ENCODE measurements at regions not wholly inside any gene's neighbourhood (a gene's known extent, or its start where the extent isn't known, plus 50 kb on each side); places are given as distances from the start of the nearest gene placed in this dataset.

- BruUV-seq (replicated peaks), result no TSS peak
- CTCF ChIA-PET (ENCODE audit: low intra/inter-chr PET ratio), result no interaction called here
- WGBS (ENCODE audit: insufficient coverage, low coverage, missing lambda C conversion rate), result 9% methylated on average over 1 of the region's 1 CpG
- no peak overlapping the region for H3K4me3 ChIP-seq
- DNase-seq (ENCODE audit: extremely low read depth in 1 of 4, low spot score in 3 of 4) (no peak), ATAC-seq (no peak), FAIRE-seq (no peak)
- H3K79me2 ChIP-seq (ENCODE audit: control insufficient read depth, insufficient read depth, low read length), result no peaks in the 10 kb centered on the region
- no peaks in the 10 kb centered on the region for H3K9me1 ChIP-seq (ENCODE audit: control insufficient read depth, insufficient read depth, low read length)
- no peaks in the 10 kb centered on the region for H3K9me3 ChIP-seq (replicated peaks; ENCODE audit: control insufficient read depth, insufficient read depth, low read depth, low read length)
- no peak for TF ChIP-seq RNF2 (IDR thresholded peaks at IDR 0.05)
- no peaks in the 10 kb centered on the region for H3K4me1 ChIP-seq (replicated peaks in 1 of 2; ENCODE audit: control insufficient read depth in 2 of 2, insufficient read depth in 2 of 2, low read length in 2 of 2)
- no peaks in the 10 kb centered on the region for H3K36me3 ChIP-seq (ENCODE audit: control insufficient read depth, insufficient read depth, low read length)
- no peak overlapping the region for H3K4me2 ChIP-seq (ENCODE audit: insufficient read depth, low read length)
- no peak overlapping the region for H2AFZ ChIP-seq (ENCODE audit: low read depth, low read length)
- H3K27ac ChIP-seq (ENCODE audit: extremely low read depth, low read depth, low read length), result no peak overlapping the region
- in situ Hi-C loops (cut with MboI), result no loop called here
- H4K20me1 ChIP-seq (replicated peaks; ENCODE audit: control insufficient read depth, insufficient read depth, low read length), result no peaks in the 10 kb centered on the region
- intact Hi-C loops (cut with micrococcal nuclease), result loop anchor here (10.0 kb wide), 1 partner anchor 267 kb away; no protein-coding TSS in a partner anchor
- POLR2A ChIA-PET, result no interaction called here
- no peak overlapping the region for H3K9ac ChIP-seq (ENCODE audit: insufficient read depth in 1 of 2, low read depth in 2 of 2, low read length in 2 of 2)
- no peaks in the 10 kb centered on the region for H3K27me3 ChIP-seq (ENCODE audit: control insufficient read depth in 2 of 2, insufficient read depth in 2 of 2, low read length in 2 of 2)
These were observed 98.8 kb upstream of the SHISA6 start for GRCh38 chr17:11142231-11142630.

- no peak for TF ChIP-seq SMARCA5 (IDR thresholded peaks at IDR 0.05)
- no peak for TF ChIP-seq POLR2H (tag; IDR thresholded peaks at IDR 0.05; ENCODE audit: low read depth)
- no peak for TF ChIP-seq ZFP1 (CRISPR knock-in tag; IDR thresholded peaks at IDR 0.05)
- no peak for TF ChIP-seq NR4A1 (CRISPR knock-in tag; IDR thresholded peaks at IDR 0.05)
- TF ChIP-seq NR4A1 (tag; IDR thresholded peaks at IDR 0.05), result no peak
- TF ChIP-seq FOXP4 (CRISPR knock-in tag; IDR thresholded peaks at IDR 0.05; ENCODE audit: borderline replicate concordance), result no peak
- TF ChIP-seq E2F4 (CRISPR knock-in tag; IDR thresholded peaks at IDR 0.05; ENCODE audit: low read depth), result no peak
- in situ Hi-C loops (cut with MboI), result no loop called here
- H3K4me1 ChIP-seq (replicated peaks in 1 of 2; ENCODE audit: control insufficient read depth in 2 of 2, insufficient read depth in 2 of 2, low read length in 2 of 2), result no peaks in the 10 kb centered on the region
- WGBS (ENCODE audit: insufficient coverage, low coverage, missing lambda C conversion rate), result 0% methylated on average over 4 of the region's 4 CpGs
- no peak overlapping the region for H3K4me3 ChIP-seq
- ATAC-seq (no peak), DNase-seq (ENCODE audit: extremely low read depth in 1 of 4, low spot score in 3 of 4) (no peak), FAIRE-seq (no peak)
- POLR2A ChIA-PET, result interaction anchor here (0.8 kb wide), 1 partner anchor 8 kb away, joined by 3 read pairs; no protein-coding TSS in a partner anchor
- CTCF ChIA-PET (ENCODE audit: low intra/inter-chr PET ratio), result no interaction called here
- no peak overlapping the region for H2AFZ ChIP-seq (ENCODE audit: low read depth, low read length)
- H3K36me3 ChIP-seq (ENCODE audit: control insufficient read depth, insufficient read depth, low read length), result no peaks in the 10 kb centered on the region
- H3K9me3 ChIP-seq (replicated peaks; ENCODE audit: control insufficient read depth, insufficient read depth, low read depth, low read length), result no peaks in the 10 kb centered on the region
- H3K9ac ChIP-seq (ENCODE audit: insufficient read depth in 1 of 2, low read depth in 2 of 2, low read length in 2 of 2), result no peak overlapping the region
- no peaks in the 10 kb centered on the region for H3K27me3 ChIP-seq (ENCODE audit: control insufficient read depth in 2 of 2, insufficient read depth in 2 of 2, low read length in 2 of 2)
- no TSS peak for BruUV-seq (replicated peaks)
- H3K9me1 ChIP-seq (ENCODE audit: control insufficient read depth, insufficient read depth, low read length), result no peaks in the 10 kb centered on the region
- intact Hi-C loops (cut with micrococcal nuclease), result loop anchor here (10.0 kb wide), 1 partner anchor 266 kb away; no protein-coding TSS in a partner anchor
- H4K20me1 ChIP-seq (replicated peaks; ENCODE audit: control insufficient read depth, insufficient read depth, low read length), result no peaks in the 10 kb centered on the region
- H3K79me2 ChIP-seq (ENCODE audit: control insufficient read depth, insufficient read depth, low read length), result no peaks in the 10 kb centered on the region
- no peak overlapping the region for H3K4me2 ChIP-seq (ENCODE audit: insufficient read depth, low read length)
- H3K27ac ChIP-seq (ENCODE audit: extremely low read depth, low read depth, low read length), result no peak overlapping the region
These were observed 100.5 kb upstream of the SHISA6 start for GRCh38 chr17:11140501-11140900.
